HG03571 (cell line): ENCODE measurements at regions not wholly inside any gene's neighbourhood (a gene's known extent, or its start where the extent isn't known, plus 50 kb on each side); places are given as distances from the start of the nearest gene placed in this dataset.
"Not testable (repeated sequence)": the region's sequence is repeated elsewhere in the genome, so short reads cannot be mapped to it uniquely, and the experiment has no call there.

Experiments
- ATAC-seq: cut with Tn5 transposase; IDR thresholded peaks from one replicate; pipeline ENCODE4 v1.9.1; 2021; ENCODE audit not compliant: unreplicated experiment

DNA sequence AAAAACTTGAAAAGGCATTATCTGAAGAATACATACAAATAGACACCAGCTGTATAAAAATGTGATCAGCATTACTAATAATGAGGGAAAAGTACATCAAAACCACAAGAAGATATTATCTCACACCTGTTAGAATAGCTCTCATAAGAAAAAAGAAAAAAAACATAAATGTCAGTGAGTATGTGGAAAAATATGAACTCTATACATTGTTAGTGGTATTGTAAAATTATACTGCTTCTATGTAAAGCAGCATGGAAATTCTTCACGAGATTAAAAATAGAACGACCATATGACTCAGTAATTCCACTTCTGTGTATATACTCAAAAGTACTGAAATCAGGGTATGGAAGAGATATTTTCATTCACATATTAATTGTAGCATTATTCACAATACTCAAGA is 1146.4 kb downstream of the SLITRK5 start:
- no peak for ATAC-seq

DNA sequence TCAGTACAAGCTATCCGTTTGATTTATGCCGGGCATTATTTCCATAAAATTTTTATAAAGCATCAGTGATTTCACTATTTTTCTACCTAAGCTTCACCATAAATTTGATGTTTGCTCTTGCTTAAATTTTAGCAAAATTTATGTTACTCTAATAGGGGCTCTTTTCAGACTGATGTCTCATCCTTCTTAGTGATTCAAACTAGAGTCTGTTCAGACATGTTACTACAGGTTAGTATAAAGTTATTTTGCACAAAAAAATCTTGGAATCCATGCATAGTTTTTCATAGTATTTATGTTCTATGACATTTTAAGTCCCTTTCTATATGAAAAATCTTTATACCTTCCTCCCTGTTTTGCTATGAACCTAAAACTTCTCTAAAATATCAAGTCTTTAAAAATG is 1151.9 kb downstream of the SLITRK5 start:
- ATAC-seq, result no peak

DNA sequence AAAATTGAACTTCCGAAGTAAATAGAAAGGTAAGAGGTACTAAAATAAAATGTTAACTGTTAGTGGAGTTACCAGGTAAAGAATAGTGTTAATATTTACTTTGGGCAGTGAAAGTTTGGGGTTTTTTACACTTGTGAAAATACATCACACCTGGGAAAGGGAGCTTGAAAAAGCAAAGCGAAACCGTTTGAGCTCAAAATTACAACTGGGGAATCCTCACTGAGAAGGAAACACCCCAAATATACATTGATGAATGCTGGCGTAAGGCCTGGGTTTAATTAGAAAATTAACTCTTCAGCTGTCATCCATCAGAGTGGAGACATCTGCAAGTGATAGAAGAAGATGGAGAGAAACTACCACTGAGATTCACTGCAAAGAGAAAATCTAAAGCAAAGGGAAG is 1153.0 kb downstream of the SLITRK5 start:
- no peak for ATAC-seq

DNA sequence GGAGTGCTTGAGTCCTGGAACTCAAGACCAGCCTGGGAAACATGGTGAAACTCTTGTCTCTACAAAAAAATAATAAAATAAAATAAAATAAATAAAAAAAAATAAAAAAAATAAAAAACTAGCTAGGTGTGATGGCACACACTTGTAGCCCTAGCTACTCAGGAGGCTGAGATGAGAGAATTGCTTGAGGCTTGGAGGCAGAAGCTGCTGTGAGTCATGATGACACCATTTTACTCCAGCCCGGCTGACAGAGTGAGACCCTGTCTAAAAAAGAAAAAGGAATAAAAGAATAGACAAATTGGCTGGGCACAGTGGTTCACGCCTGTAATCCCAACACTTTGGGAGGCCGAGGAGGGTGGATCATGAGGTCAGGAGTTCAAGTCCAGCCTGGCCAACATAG is 1168.9 kb downstream of the SLITRK5 start:
- no peak for ATAC-seq

DNA sequence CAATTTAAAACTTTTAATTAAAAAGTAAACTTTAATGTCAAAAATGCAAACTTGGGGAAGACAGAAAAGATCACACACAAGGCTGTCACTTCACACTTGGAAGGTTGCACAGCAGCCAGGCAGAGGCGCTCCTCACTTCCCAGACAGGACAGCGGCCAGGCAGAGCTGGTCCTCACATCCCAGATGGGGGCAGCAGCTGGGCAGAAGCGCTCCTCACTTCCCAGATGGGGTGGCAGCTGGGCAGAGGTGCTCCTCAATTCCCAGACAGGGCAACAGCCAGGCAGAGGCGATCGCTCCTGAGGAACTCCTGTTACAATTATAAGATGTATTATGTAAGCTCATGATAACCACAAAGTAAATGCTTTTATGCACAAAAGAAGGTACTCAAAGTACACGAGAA is 1181.1 kb downstream of the SLITRK5 start:
- ATAC-seq, result not testable (repeated sequence)

DNA sequence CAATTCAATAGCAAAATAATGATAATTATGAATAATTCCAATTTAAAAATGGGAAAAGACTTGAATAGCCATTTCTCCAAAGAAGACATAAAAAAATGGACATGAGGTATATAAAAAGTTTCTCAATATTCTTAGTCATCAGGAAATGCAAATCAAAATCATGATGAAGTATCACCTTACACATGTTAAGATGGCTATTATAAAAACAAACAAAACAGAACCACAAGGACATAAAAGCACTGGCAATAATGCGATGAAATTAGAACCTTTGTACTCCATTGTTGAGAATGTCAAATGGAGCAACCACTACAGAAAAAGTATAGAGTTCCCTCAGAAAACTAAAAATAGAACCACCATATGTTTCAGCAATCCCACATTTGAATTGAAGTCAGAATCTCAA is 1186.1 kb downstream of the SLITRK5 start:
- ATAC-seq, result no peak

DNA sequence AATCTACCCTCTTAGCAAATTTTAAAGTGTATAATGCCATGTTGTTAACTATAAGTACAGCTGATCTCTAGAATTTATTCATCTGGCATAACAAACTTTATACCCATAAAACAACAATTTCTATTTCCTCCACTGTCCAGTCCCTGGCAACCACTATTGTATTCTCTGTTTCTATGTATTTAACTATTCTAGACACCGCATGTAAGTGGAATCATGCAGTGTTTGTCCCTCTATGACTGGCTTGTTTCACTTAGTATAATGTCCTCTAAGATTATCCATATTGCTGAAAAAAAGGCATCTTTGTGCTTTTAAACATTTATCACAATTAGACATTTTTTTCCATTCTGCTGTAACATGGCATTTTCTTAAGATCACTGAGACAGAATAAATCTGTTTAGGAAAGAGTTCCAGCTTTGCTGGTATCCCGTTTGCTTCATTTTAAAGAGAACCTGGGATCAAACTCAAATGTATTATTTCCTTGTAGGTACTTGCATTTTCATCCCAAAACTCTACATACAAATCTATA is 1191.0 kb downstream of the SLITRK5 start:
- no peak for ATAC-seq

DNA sequence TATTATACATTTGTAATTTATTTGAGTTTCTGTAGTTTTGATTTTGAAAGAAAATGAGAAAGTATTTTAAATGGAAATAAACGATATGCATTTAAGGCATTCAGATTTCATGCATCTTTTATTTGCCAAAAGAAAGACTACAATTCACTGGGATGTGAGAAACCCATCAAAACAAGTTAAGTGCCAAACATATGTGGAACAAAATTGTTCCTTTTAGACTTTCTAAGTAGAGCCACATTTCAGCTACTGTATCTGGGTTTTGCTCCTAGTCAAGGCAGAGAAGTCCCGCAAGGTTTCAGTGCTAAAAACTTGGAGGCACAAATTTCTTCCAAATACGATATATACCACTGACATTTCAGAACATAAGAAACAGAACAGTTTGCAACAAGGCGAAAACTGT is 1191.9 kb downstream of the SLITRK5 start:
- ATAC-seq, result no peak

DNA sequence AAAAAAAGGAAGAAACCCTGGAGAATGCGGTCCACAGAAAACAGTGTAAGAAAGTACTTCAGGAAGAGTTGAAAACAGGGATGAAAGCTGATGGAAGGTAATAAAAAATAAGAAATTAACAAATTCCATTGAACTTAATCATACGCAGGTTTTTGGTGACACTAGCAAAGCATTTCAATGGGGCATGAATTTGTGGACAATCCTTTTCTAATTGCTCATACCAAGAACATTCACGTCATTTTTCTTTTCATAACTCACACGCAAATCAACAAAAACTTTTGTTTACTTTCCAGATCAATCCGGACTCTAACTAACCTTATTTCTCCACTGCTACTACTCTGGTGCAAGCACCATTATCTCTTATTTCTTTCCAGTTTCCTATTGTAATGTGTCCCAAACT is 1195.0 kb downstream of the SLITRK5 start:
- ATAC-seq, result no peak

DNA sequence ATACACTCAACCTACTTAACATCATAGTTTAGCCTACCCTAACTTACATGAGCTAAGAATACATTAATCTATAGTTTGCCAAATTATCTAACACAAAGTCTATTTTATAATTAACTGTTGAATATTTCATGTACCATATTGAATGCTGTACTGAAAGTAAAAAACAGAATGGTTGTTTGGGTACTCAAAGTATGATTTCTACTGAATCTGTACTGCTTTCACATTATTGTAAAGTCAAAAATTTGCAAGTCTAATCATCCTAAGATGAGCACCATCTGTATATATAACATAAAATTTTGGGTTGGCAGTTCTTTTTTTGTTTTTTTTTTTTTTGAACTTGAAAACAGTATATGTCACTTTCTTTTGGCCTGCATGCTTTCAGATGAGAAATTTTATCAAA is 1212.6 kb downstream of the SLITRK5 start:
- ATAC-seq, result no peak

DNA sequence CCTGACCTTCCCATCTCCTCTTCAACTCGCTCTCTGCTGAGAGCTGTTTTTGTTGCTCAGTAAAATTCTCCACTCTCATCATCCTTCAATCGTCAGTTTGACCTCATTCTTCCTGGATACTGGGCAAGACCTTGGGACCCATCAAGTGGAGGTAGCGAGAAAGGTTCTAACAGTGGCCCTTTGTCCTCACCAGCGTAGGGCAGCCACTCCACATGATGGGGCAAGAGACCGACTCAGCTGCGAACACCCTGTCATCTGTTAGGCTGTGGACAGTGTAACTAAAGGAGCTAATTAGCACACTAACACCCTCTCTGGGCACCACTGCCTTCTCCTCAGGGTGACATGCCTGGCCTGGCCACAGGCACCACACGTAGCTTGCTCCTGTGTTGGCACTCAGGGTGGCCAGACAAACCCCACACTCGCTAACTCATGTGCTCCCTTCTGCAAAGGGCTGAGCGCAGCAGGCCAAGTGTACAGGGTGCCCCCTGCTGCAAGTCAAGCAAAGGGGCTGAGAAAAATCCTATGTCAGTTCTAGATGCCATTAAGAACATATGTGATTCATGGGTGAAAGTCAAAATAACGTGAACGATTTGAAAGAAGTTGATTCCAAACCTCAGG is 1216.0 kb downstream of the SLITRK5 start:
- no peak for ATAC-seq

DNA sequence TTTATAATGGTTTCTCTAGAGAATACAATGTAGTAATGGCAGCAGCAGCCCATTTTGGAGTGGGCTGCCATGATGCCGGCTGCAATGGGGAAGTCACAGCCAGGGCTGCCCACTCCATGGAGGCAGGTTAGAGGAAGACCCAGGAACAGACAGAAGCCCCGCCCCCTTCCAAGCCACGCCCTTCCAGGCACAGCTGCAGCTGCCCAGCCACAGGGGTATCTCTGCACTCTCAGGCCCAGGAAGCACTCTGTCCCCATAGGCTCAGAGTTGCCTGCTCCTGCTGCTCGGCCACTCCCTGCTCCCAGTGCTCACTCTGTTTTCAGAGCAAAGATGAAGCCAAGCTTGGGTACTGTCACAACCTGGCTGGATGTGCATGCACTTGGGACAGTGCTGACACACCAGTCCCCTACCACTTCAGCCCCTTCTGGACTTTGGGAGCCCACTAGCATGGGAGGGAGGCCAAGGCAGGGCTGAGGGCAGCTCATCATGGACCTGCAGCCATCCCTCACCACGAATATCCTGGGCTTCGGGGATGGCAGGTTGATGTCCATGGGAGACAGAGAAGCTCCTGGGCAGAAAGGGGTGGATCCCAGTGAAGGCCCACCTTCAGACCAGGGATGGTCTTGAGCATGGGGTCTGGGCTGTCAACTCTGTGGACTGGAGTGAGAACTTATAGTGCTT is 1224.2 kb downstream of the SLITRK5 start:
- no peak for ATAC-seq

DNA sequence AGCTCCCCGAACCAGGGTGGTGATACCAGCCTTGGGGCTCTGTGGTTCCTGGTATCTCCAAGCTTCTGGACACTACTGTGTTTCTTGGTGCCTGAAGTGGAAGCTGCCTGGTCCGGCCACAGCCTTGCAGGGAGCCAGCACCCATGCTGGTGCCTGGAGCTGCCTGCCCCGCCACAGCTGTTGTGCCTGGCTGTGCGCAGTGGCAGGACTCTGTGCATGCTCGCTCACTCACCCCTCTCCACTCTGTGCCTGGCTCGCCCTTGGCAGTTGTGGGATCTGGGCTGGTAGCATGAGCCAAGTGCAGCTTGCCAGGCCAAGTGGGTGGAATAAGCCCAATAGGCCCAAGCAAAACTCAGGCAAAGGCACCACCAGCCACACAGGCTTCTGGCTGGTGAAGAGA is 1225.3 kb downstream of the SLITRK5 start:
- ATAC-seq, result no peak

DNA sequence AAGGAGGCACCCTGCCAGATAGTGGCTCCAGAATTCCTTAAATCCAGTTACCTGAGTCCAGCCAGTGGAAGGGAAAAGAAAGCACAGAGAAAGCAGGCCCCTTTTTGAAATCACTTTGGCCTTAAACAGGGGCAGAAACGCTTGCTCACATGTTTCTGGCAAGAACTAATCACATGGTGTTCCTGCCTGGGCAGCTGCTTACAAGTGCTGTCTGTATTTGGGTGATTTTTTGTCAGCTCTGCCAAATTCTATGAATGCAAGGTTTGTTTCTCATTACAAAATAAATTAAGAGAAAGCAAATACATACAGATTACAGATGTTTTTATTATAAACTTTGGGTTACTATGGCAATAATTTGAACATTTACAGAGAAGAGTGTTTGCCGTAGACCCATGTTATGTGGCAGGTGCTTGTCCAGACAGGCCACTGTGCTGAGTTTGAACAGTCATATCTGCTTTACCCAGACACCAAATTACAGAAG is 1237.8 kb downstream of the SLITRK5 start:
- ATAC-seq, result no peak

DNA sequence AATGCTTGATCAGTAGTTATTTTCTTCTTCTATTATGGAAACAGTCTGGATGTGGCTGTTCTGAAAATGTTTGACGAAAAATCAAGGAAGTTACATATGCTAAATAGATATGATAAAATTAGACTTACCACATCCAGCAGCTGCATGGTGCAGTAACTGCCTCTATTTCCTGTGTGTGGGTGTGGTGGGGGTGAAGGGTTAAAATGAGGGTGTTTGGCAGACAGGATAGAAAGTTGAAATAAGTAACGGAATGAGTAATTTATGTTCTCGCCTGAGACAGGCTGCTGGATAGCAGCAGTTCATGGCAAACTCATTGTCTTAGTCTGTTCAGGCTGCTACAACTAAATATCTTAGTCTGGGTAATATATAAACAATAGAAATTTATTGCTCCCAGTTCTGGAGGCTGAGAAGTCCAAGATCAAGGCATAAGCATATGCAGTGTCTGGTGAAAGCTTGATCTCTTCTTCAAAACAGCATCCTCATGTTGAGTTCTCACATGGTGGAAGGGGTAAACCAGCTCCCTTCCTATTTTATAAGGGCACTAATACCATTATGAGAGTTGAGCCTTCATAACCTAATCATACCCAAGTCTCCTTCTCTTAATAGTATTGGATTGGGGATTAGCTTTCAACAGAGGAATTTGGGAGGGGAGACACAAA is 1248.9 kb downstream of the SLITRK5 start:
- no peak for ATAC-seq

DNA sequence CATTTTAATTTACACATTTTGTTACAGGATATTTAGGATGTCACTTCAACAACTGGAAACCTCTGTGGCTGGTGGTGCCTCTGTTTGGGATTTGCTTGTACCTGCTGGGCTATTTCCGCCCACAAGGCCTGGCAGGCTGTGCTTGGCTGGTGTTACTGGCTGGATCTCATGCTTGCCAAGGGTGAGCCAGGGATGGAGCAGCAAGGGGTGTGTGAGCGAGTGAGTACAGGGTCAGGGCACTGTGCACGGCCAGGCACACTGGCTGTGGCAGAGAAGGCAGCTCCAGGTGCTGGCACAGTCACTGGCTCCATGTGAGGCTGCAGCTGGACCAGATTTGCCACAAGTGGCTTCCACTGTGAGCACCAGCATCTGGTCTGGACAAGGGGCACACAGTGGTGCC is 1254.8 kb downstream of the SLITRK5 start:
- no peak for ATAC-seq

DNA sequence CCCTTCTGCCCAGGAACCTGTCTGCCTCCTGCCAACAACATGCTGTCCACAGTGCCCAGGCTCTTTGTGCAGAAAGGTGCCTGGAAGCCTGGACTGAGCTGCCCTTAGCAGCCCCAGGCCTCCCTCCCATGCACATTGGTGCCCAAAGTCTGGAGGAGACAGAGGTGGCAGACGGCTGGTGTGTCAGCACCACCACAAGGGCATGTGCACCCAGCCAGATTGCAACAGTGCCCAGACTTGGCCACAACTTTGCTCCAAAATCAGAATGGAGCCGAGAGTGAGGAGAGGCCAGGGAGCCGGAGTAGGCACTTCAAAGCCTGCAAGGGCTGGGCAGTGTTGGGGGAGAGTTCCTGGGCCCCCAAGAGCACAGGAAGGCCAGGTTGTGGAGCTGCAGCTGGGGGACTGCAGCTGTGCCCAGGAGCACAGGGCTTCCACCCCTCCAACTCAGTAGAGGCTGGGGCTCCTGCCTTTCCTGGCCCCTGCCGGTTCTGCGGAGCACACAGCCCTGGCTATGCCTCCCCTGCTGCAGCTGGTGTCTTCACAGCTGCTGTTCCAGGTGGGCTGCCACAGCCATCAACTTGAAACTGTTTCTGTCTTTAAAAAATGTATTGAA is 1255.8 kb downstream of the SLITRK5 start:
- no peak for ATAC-seq

DNA sequence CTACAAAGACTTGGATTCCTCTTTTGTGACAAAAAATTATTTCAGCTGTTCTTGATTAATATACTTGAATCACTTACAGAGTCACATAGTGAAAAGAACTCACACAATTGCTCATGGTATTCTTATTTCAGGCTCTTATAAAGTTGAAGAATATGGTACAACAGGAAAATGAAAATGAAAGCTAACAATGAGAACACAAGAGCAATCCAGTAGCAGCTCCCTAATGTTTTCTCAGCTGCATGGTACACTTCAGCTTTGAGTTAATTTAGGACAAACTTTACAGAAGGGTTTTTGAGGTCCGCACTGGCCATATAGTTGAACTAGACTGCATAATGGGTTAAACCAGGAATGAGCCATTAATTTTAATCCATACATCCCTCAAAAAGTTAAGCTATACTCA is 1261.8 kb downstream of the SLITRK5 start:
- ATAC-seq, result no peak

DNA sequence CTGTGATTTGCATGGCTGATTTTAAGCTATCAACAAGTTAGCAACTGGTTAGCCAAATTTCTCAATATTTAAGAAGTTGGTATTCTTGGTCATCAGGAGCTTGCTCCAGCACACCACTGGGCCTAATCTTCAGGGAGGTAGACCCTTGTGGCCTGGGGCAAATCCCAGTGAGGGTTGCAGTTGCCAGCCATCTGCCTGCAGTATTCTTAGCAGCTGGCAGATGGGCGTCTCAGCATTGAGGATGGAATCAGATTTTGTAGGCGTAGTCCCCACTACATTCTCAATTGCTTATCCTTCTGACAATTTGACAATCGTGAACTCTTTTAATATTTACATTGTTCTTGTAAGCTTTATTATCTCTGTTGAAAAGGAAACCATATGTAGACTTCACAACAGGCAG is 1266.2 kb downstream of the SLITRK5 start:
- ATAC-seq, result no peak

DNA sequence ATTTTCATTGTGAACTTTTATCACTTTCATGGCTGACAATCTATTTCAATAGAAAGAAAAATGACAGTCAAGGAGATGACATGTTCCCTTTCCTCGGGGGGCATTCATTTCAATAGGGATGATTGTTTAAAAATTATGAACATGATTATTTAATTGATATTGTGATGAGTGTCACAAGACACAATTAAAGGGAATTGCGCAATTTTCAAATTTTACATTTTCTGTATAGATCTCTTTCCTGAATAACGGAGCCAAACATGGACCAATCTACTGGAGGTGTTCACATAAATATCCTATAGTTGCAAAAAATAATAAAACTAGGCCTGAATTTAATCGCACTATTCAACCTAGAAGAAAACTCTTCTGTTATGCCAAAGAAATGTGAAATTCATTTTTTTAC is 1274.6 kb downstream of the SLITRK5 start:
- ATAC-seq, result no peak

DNA sequence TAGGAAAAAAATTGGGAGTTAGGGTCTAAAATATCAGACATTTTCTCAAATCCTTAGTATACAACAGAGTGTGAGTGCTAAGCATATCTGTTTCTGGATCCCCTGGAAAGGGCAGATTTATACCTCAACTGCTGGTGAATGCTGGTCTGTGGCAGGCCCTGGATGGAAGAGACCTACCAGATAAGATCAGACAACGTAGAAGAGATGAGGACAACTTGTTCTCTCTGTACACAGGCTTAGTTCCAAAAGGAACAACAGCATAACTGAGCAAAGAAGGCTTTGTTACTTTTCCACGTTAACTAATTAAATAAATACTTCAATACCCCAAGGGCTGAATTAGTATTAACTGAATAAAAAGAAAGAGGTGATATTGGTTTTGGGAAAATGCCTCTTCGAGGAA is 1277.3 kb downstream of the SLITRK5 start:
- ATAC-seq, result no peak

DNA sequence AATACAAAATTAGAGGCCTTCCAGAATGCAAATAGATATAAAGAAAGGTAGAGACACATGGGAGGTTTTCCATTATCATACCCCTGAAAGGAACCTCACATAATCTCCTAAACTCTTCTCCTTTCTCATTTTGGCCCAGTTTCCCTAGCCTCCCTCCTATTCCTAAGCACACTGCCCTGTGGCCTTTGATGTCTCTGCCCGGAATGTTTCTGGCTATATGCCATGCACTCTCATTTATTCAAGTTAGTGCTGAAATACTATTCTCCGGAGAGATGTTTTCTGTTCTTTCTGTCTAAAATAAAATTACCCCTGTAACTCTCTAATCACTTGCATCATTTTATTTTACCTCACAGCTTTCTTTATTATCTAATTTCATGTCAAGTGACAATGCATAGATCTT is 1287.7 kb downstream of the SLITRK5 start:
- no peak for ATAC-seq
